ENCODE measurements at regions not wholly inside any gene's neighbourhood (a gene's known extent, or its start where the extent isn't known, plus 50 kb on each side); places are given as distances from the start of the nearest gene placed in this dataset.
A peak's percentile ranks its signal among the peaks of the same experiment; 100 is the strongest.

GRCh38 chrX:1909419-1910206 is 294.8 kb downstream of the ASMT start:
- Mint-ChIP-seq H3K9me3 (peaks cover 0 to 10% (median 3%) of the 10 kb centered on the region in 7 donors), H3K4me3 (peak overlapping the region in 1 of 2 donors; percentile 31), H3K27ac (peak overlapping the region in 3 of 7 donors; percentile 13 to 71 (median 16)), H3K36me3 (no peaks in the 10 kb centered on the region), H3K4me1 (peaks cover 8% of the 10 kb centered on the region), H3K27me3 (ENCODE audit: low read depth in 3 of 3) (peaks cover 4 to 12% (median 8%) of the 10 kb centered on the region in 3 donors)
- no peaks in the 10 kb centered on the region for H3K79me2 ChIP-seq (ENCODE audit: insufficient read depth, low read length)
- TF ChIP-seq CTCF (IDR thresholded peaks at IDR 0.05): no peak
- H3K4me2 ChIP-seq (replicated peaks; ENCODE audit: extremely low read depth, low read length, poor library complexity, severe bottlenecking): no peak overlapping the region
- no peak overlapping the region for H2AFZ ChIP-seq (ENCODE audit: insufficient read depth, low read depth, low read length, poor library complexity, severe bottlenecking)
- intact Hi-C loops (cut with micrococcal nuclease): no loop called here
- no peaks in the 10 kb centered on the region for H3K27me3 ChIP-seq (ENCODE audit: control insufficient read depth in 2 of 2, insufficient read depth in 2 of 2, low read length in 2 of 2)
- no peak overlapping the region for H3K27ac ChIP-seq (ENCODE audit: low read depth in 1 of 2, low read length in 2 of 2)
- DNase-seq: no peak
- no peaks in the 10 kb centered on the region for H3K36me3 ChIP-seq (replicated peaks in 1 of 2; ENCODE audit: control insufficient read depth in 1 of 2, insufficient read depth in 2 of 2, low read length in 2 of 2)
- WGBS (ENCODE audit: insufficient coverage): 39% methylated on average over 12 of the region's 13 CpGs
- no peak overlapping the region for H3K4me3 ChIP-seq (replicated peaks in 1 of 3; ENCODE audit: low read depth in 2 of 3, low read length in 3 of 3)
- no peaks in the 10 kb centered on the region for H3K4me1 ChIP-seq (ENCODE audit: control insufficient read depth in 1 of 2, insufficient read depth in 2 of 2, low read length in 2 of 2)
- H3K9me3 ChIP-seq (replicated peaks in 1 of 2; ENCODE audit: control insufficient read depth in 1 of 2, insufficient read depth in 1 of 2, low read length in 2 of 2): peaks cover 0 to 8% of the 10 kb centered on the region in 2 donors
- H4K20me1 ChIP-seq (ENCODE audit: insufficient read depth, low read length): no peaks in the 10 kb centered on the region
- H3K9ac ChIP-seq (ENCODE audit: insufficient read depth, low read length, poor library complexity, severe bottlenecking): no peak overlapping the region

DNA sequence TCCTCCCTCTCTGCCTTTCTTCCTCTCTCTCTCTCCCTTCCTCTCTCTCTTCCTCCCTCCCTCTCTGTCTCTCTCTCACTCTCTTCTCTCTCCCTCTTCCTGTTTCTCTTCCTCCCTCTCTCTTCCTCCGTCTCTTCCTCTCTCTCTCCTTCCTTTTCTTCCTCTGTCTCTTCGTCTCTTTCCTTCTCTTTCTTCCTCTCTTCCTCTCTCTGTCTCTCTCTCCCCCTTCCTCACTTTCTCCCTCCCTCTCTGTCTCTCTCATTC is 295.3 kb downstream of the ASMT start:
- Histone ChIP-seq H3K27ac (ENCODE audit: low read depth in 1 of 2, low read length in 2 of 2) (no peak overlapping the region), H3K27me3 (ENCODE audit: control insufficient read depth in 2 of 2, insufficient read depth in 2 of 2, low read length in 2 of 2) (no peaks in the 10 kb centered on the region), H3K9me3 (replicated peaks in 1 of 2; ENCODE audit: control insufficient read depth in 1 of 2, insufficient read depth in 1 of 2, low read length in 2 of 2) (peaks cover 0 to 8% of the 10 kb centered on the region in 2 donors), H3K79me2 (ENCODE audit: insufficient read depth, low read length) (no peaks in the 10 kb centered on the region), H3K9ac (ENCODE audit: insufficient read depth, low read length, poor library complexity, severe bottlenecking) (no peak overlapping the region), H3K4me3 (replicated peaks in 1 of 3; ENCODE audit: low read depth in 2 of 3, low read length in 3 of 3) (no peak overlapping the region), H3K4me2 (replicated peaks; ENCODE audit: extremely low read depth, low read length, poor library complexity, severe bottlenecking) (no peak overlapping the region), H2AFZ (ENCODE audit: insufficient read depth, low read depth, low read length, poor library complexity, severe bottlenecking) (no peak overlapping the region), H4K20me1 (ENCODE audit: insufficient read depth, low read length) (no peaks in the 10 kb centered on the region), H3K36me3 (replicated peaks in 1 of 2; ENCODE audit: control insufficient read depth in 1 of 2, insufficient read depth in 2 of 2, low read length in 2 of 2) (no peaks in the 10 kb centered on the region), H3K4me1 (ENCODE audit: control insufficient read depth in 1 of 2, insufficient read depth in 2 of 2, low read length in 2 of 2) (no peaks in the 10 kb centered on the region)
- Mint-ChIP-seq H3K36me3 (no peaks in the 10 kb centered on the region), H3K9me3 (peaks cover 0 to 10% (median 3%) of the 10 kb centered on the region in 7 donors), H3K4me3 (no peak overlapping the region), H3K27me3 (ENCODE audit: low read depth in 3 of 3) (peaks cover 7 to 13% (median 8%) of the 10 kb centered on the region in 3 donors), H3K4me1 (peaks cover 8% of the 10 kb centered on the region), H3K27ac (peak overlapping the region in 1 of 7 donors; percentile 71)
- DNase-seq: no peak
- intact Hi-C loops (cut with micrococcal nuclease): no loop called here
- no peak for TF ChIP-seq CTCF (IDR thresholded peaks at IDR 0.05)
- WGBS (ENCODE audit: insufficient coverage): 62% methylated on average over 2 of the region's 2 CpGs

Measured in CD14-positive monocyte (primary cell).